ENCODE measurements at regions not wholly inside any gene's neighbourhood (a gene's known extent, or its start where the extent isn't known, plus 50 kb on each side); places are given as distances from the start of the nearest gene placed in this dataset.

DNA sequence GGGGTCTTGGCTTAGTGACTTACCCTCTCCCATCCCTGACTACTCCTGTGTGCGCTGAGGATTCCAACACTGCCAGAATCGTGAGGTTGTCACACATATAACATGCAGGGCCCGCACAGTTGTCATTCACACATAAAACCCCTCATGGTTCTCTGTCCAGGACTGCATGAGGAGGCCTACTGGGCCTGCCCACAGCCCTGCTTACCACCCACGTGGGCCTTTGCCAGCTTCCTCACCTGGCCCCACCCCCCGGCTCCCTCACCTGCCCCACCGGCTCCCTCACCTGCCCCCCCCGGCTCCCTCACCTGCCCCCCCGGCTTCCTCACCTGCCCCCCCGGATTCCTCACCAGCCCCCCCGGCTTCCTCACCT, 197.2 kb downstream of the TEX29 start:
- TF ChIP-seq, protein P1, sequence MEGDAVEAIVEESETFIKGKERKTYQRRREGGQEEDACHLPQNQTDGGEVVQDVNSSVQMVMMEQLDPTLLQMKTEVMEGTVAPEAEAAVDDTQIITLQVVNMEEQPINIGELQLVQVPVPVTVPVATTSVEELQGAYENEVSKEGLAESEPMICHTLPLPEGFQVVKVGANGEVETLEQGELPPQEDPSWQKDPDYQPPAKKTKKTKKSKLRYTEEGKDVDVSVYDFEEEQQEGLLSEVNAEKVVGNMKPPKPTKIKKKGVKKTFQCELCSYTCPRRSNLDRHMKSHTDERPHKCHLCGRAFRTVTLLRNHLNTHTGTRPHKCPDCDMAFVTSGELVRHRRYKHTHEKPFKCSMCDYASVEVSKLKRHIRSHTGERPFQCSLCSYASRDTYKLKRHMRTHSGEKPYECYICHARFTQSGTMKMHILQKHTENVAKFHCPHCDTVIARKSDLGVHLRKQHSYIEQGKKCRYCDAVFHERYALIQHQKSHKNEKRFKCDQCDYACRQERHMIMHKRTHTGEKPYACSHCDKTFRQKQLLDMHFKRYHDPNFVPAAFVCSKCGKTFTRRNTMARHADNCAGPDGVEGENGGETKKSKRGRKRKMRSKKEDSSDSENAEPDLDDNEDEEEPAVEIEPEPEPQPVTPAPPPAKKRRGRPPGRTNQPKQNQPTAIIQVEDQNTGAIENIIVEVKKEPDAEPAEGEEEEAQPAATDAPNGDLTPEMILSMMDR (conservative IDR thresholded peaks at IDR 0.05 in 1 of 2, IDR thresholded peaks at IDR 0.05 in 1 of 2; ENCODE audit: low read depth in 1 of 2, low read length in 2 of 2): no peak
- TF ChIP-seq EZH2 (IDR thresholded peaks at IDR 0.05; ENCODE audit: low read length, missing control alignments): no peak
